Upper lobe of left lung (tissue), 4 donors: ENCODE measurements at regions not wholly inside any gene's neighbourhood (a gene's known extent, or its start where the extent isn't known, plus 50 kb on each side); places are given as distances from the start of the nearest gene placed in this dataset.

ENCODE experiments used
- EP300 ChIP-seq, 4 donors: sonication (generic); formaldehyde crosslinking; IDR thresholded peaks; one replicate each; pipeline ENCODE4 v1.5.1; 2017; ENCODE audit warnings: antibody characterized with exemption in 4 of 4, control low read depth in 2 of 4
- POLR2A ChIP-seq, 4 donors: fragments of 450-650 bp; IDR thresholded peaks; one replicate each; pipeline ENCODE4 v1.5.1; 2016 to 2017; ENCODE audit warnings: antibody characterized with exemption in 4 of 4, mild to moderate bottlenecking in 2 of 4
- POLR2AphosphoS5 ChIP-seq, 2 donors: sonication (generic); formaldehyde crosslinking; IDR thresholded peaks; one replicate each; pipeline ENCODE4 v1.5.1; 2017; ENCODE audit warnings: antibody characterized with exemption in 2 of 2
- TF ChIP-seq, protein P1 (sequence below), 6 experiments: fragments of 450-650 bp in 4 of 6; fragments of 200-600 bp in 2 of 6; sonication (generic) in 2 of 6; IDR thresholded peaks; one replicate each; pipeline ENCODE4 v1.5.1; 2016 to 2019; ENCODE audit warnings: antibody characterized with exemption in 6 of 6

DNA sequence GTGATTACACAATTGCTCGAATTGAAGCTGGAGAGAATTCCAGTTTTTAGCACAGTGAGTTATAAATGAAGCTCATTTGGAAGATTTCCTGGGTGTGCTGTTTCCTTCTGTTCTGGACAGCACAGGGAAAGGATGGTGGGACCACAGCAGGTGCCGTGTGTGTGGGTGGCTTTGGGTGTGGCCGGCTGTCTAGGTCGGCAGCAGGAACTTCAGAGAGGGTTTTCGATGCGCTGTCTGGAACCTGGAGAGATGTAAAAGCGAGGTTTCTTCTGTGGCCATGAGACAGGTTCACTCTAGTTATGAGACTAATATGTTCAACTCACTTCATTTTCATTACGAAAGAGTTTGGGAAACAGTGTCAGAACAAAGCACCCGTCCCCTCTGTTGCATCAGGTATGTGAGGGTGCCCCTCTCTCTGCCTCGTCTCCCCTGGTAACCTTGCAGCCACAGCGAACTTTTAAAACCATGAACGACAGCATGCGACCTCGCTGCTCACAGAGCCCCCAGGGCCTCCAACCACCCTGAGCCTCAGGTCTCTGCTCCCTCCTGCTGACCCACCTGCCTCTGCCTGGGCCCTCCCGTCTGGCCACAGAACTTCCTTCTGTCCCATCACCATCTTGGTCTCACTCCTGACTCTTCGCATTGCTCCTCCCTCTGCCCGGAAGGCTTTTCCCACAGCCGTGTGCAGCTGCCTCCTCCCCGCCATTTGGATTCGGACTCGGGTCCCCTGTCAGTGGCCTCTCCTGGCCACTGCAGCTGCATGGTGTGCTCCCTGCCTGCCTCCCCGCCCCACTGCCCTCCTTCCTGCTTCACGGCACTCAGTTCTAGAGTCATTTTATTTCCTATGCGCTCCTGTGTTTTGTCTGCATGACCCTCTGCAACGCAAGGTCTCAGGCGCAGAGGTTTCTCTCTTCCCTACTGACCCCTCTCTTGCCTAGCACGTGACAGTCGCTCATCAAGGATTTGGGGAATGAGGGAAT is 151.2 kb downstream of the NDUFA10 start:
- TF ChIP-seq, protein P1, sequence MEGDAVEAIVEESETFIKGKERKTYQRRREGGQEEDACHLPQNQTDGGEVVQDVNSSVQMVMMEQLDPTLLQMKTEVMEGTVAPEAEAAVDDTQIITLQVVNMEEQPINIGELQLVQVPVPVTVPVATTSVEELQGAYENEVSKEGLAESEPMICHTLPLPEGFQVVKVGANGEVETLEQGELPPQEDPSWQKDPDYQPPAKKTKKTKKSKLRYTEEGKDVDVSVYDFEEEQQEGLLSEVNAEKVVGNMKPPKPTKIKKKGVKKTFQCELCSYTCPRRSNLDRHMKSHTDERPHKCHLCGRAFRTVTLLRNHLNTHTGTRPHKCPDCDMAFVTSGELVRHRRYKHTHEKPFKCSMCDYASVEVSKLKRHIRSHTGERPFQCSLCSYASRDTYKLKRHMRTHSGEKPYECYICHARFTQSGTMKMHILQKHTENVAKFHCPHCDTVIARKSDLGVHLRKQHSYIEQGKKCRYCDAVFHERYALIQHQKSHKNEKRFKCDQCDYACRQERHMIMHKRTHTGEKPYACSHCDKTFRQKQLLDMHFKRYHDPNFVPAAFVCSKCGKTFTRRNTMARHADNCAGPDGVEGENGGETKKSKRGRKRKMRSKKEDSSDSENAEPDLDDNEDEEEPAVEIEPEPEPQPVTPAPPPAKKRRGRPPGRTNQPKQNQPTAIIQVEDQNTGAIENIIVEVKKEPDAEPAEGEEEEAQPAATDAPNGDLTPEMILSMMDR (IDR thresholded peaks at IDR 0.05), result no peak
- TF ChIP-seq POLR2A (IDR thresholded peaks at IDR 0.05), result no peak
- TF ChIP-seq EP300 (IDR thresholded peaks at IDR 0.05), result no peak
- no peak for TF ChIP-seq POLR2AphosphoS5 (IDR thresholded peaks at IDR 0.05)
